ENCODE measurements at regions not wholly inside any gene's neighbourhood (a gene's known extent, or its start where the extent isn't known, plus 50 kb on each side); places are given as distances from the start of the nearest gene placed in this dataset.

DNA sequence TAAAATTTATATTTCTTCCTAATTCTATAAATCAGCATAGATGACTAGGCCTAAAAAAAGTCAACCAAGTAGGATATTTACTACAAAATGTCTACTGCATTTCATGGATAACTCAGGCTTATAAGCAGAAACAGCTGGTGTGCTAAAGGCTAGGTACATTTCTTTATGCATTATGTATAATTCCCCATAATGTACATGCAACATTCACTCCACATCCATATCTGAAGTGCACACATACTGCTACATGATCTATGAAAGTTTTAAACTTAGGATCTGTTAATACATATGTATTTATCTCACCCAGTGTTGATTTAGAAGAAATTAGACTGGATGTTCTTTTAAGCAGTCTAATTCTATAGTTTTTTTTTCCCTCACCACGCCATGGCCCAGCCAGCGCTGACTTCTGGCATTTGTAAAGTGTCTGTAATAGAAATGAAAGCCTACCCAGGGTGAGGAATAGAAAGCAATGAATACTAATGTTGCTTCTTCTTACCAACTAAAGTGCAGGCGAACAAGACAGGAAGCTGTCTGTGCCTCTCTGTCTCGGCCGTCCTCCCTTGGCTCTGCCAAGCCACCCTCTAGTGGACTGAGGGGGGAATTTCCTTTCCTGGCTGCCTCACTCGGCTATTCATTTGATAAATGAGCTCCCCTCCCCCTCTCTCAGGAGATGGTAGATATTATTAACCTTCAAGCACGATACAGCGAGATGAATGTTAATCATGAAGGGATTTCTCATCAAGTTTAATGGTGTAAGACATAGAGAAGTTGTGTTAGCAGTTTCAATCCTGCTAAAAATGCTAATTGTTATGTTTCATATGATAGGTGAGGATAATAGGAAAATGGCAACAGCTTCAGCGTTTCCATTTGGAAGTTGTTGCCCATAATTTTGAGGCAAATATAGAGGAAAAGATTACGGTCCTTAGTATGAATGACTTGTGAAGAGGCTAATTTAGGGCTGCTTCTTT lies 384.5 kb downstream of the MTX2 start:
- no peaks in the 10 kb centered on the region for H3K36me3 Mint-ChIP-seq (ENCODE audit: low read depth)
- no peaks in the 10 kb centered on the region for H3K9me3 Mint-ChIP-seq
- H3K27ac Mint-ChIP-seq = no peak overlapping the region
- H3K4me3 Mint-ChIP-seq = peak overlapping the region; percentile 35
- peaks cover 13% of the 10 kb centered on the region for H3K27me3 Mint-ChIP-seq (ENCODE audit: low read depth, poor library complexity)
- DNase-seq = peak; percentile 72
- TF ChIP-seq, protein P1, sequence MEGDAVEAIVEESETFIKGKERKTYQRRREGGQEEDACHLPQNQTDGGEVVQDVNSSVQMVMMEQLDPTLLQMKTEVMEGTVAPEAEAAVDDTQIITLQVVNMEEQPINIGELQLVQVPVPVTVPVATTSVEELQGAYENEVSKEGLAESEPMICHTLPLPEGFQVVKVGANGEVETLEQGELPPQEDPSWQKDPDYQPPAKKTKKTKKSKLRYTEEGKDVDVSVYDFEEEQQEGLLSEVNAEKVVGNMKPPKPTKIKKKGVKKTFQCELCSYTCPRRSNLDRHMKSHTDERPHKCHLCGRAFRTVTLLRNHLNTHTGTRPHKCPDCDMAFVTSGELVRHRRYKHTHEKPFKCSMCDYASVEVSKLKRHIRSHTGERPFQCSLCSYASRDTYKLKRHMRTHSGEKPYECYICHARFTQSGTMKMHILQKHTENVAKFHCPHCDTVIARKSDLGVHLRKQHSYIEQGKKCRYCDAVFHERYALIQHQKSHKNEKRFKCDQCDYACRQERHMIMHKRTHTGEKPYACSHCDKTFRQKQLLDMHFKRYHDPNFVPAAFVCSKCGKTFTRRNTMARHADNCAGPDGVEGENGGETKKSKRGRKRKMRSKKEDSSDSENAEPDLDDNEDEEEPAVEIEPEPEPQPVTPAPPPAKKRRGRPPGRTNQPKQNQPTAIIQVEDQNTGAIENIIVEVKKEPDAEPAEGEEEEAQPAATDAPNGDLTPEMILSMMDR (IDR thresholded peaks at IDR 0.05) = peak; percentile 88
- peaks cover 90% of the 10 kb centered on the region for H3K4me1 Mint-ChIP-seq

DNA sequence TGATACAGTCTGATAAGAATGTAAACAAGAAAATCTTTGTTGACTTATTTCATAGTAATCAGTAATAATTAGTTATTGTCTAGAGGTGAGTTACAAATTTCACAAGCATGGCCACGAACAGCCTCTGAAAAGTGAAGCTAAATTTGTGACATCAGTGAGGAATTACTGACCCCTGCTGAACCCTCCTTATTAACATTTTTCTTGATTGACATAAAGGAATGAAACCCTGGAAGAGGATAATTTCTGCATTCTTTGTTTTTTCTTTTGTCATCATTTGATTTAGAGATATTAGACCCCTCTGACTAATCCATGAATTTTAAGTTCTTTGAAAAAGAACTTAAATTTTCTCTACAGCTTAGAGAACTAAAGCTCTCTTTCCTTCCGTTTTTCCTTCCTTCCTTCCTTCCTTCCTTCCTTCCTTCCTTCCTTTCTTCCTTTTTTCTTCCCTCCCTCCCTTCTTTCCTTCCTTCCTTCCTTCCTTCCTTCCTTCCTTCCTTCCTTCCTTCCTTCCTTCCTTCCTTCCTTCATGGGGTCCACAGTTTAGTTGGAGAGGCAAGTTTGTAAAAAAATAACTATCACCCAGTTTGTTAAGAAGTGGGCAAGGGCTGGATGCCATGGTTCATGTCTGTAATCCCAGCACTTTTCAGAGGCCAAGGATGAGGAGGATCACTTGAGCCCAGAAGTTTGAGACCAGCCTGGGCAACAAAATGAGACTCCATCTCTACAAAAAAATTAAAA lies 387.0 kb downstream of the MTX2 start:
- Mint-ChIP-seq H3K27ac (peak overlapping the region; percentile 27), H3K4me1 (peaks cover 74% of the 10 kb centered on the region), H3K36me3 (ENCODE audit: low read depth) (no peaks in the 10 kb centered on the region), H3K27me3 (ENCODE audit: low read depth, poor library complexity) (peaks cover 9% of the 10 kb centered on the region), H3K9me3 (no peaks in the 10 kb centered on the region), H3K4me3 (peak overlapping the region; percentile 19)
- DNase-seq = no peak
- TF ChIP-seq, protein P1 (IDR thresholded peaks at IDR 0.05) = no peak

DNA sequence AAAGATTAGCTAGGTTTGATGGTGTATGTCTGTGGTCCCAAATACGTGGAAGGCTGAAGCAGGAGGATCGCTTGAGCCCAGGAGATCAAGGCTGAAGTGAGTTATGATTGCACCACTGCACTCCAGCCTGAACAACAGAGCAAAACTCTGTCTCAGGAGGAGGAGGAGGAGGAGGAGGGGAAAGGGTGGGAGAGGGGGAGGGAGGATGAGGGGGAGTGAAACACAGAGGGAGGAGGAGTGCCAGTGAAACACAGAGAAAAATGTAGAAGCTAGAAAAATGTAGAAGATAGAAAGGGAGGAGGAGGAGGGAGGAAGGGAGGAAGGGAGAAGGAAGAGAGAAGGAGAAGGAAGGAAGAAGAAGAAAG lies 387.5 kb downstream of the MTX2 start:
- TF ChIP-seq, protein P1 (IDR thresholded peaks at IDR 0.05) = no peak
- Mint-ChIP-seq H3K9me3 (no peaks in the 10 kb centered on the region), H3K27ac (peak overlapping the region; percentile 27), H3K27me3 (ENCODE audit: low read depth, poor library complexity) (peaks cover 9% of the 10 kb centered on the region), H3K36me3 (ENCODE audit: low read depth) (no peaks in the 10 kb centered on the region), H3K4me1 (peaks cover 69% of the 10 kb centered on the region), H3K4me3 (peak overlapping the region; percentile 19)
- no peak for DNase-seq

DNA sequence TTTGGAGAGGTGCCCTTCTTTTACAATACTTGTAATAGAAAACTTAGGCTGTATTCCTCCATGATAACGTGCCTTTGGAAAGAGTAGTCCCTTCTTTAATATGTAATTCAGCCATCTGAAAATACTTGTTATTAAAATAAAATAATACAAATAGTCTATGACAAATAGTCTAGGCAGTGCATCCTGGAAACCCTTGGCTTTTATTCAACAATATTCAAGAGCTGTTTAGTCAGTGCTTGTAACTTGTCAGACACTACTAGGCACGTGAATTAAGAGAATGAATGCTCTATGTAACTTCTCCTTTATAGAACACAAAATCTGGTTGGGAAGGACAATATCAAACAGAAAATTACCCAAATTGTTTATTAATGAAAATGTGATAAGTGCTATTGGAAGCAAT lies 388.2 kb downstream of the MTX2 start:
- Mint-ChIP-seq H3K36me3 (ENCODE audit: low read depth) (no peaks in the 10 kb centered on the region), H3K4me3 (no peak overlapping the region), H3K4me1 (peaks cover 63% of the 10 kb centered on the region), H3K27me3 (ENCODE audit: low read depth, poor library complexity) (peaks cover 9% of the 10 kb centered on the region), H3K27ac (no peak overlapping the region), H3K9me3 (no peaks in the 10 kb centered on the region)
- TF ChIP-seq, protein P1 (IDR thresholded peaks at IDR 0.05) = no peak
- DNase-seq = no peak

DNA sequence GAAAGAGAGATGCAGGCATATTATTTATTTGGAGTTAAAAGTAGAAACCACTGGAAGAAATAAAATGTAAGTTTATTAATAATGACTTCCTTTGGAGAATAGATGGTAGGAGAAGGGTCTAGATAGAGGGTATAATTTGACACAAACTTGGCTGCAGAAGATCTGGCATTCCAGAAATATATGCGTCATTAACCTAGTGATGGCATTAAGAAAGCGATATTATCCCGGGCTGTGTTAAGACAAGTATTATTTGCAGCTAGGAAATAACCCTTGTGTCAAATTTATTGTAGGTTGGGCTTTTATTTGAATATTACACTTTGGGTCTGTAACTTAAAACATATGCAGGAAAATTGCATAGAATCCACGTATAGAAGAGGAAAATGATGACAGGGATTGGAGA lies 389.5 kb downstream of the MTX2 start:
- no peak overlapping the region for H3K27ac Mint-ChIP-seq
- no peak for DNase-seq
- TF ChIP-seq, protein P1 (IDR thresholded peaks at IDR 0.05) = no peak
- H3K4me1 Mint-ChIP-seq = peaks cover 50% of the 10 kb centered on the region
- no peaks in the 10 kb centered on the region for H3K9me3 Mint-ChIP-seq
- peaks cover 9% of the 10 kb centered on the region for H3K27me3 Mint-ChIP-seq (ENCODE audit: low read depth, poor library complexity)
- no peaks in the 10 kb centered on the region for H3K36me3 Mint-ChIP-seq (ENCODE audit: low read depth)
- no peak overlapping the region for H3K4me3 Mint-ChIP-seq
